ENCODE measurements at regions not wholly inside any gene's neighbourhood (a gene's known extent, or its start where the extent isn't known, plus 50 kb on each side); places are given as distances from the start of the nearest gene placed in this dataset.

DNA sequence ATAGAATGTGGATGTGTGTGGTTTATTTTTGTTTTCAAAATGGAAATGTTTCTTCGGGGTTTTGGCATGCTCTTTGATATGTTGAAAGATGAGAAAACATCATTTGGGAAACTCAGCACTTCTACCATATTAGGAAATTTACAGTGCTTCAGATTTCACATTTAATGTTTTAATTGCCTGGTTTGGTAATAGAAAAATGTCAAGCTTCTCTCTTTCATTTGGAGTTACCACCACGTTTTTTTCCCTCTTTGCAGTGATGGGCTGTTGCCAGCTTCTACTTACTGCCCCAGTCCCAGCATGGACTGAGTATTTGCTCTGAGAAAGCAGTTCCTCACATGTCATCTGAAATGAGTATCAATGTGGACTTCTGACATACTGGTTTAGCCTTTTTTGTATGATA, 267.7 kb downstream of the PRL start:
- CTCF ChIA-PET = no interaction called here
- Mint-ChIP-seq H3K27ac (no peak overlapping the region), H3K36me3 (no peaks in the 10 kb centered on the region), H3K9me3 (no peaks in the 10 kb centered on the region), H3K27me3 (no peaks in the 10 kb centered on the region), H3K4me3 (no peak overlapping the region), H3K4me1 (peaks cover 18% of the 10 kb centered on the region)
- no peak for DNase-seq

DNA sequence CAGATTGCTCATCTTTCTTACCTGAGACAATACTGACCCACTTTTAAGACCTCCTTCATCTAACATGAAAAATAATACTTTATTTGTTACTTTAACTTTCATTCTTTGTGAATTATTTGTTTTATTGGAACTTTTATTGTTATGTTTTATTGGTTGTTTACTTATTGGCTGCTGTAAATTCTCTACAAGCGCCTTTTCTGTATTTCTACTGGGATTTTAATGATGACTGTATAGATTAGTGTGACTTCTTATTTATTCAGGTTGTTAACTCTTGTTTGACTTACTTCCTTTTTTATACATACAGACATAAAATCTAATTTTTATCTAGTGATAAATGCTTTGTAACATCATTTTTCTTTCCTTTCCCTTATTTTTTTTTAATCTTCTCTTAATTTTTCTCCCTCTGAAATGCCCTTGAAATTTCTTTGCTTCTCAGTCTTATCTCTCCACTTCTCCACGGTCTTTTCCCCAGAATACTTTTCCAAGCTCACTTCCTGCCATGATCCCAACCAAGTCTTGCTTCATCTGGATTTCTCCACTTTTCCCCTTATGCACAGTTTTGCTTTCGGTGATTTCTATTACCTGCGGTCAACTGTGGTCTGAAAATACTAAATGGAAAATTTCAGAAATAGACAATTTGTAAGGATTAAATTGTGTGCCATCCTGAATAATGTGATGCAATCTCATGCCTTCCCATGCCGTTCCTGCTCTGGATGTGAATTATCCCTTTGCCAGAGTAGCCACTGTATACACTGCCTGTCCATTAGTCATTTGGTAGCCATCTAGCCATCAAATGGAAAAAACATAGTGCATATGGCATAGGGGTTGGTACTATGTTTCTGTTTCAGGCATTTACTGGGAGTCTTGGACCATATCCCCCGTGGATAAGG, 265.9 kb downstream of the PRL start:
- no peak overlapping the region for H3K27ac Mint-ChIP-seq
- no peaks in the 10 kb centered on the region for H3K27me3 Mint-ChIP-seq
- no peak for DNase-seq
- no peaks in the 10 kb centered on the region for H3K36me3 Mint-ChIP-seq
- CTCF ChIA-PET = no interaction called here
- H3K4me1 Mint-ChIP-seq = peaks cover 9% of the 10 kb centered on the region
- H3K9me3 Mint-ChIP-seq = no peaks in the 10 kb centered on the region
- H3K4me3 Mint-ChIP-seq = no peak overlapping the region

DNA sequence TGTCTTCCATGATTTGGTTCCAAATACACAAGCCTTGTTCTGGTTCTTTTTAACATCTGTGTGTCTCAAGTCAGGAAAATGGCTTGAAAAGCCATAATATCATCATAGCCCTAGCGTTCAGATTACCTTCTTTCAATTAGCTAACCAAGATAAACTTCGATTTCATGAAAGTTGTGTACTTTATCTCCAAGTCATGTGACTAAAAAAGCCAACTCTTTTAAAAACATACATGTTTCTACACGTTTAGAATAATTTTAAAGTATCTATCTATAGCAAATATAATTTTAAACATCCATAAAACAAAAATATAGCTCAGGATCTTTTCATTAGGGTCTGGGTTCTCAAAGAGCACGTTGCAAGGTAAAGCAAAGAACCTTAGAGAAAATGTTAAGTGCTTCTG, 261.1 kb downstream of the PRL start:
- Mint-ChIP-seq H3K27me3 (no peaks in the 10 kb centered on the region), H3K36me3 (no peaks in the 10 kb centered on the region)
- no peak for DNase-seq

DNA sequence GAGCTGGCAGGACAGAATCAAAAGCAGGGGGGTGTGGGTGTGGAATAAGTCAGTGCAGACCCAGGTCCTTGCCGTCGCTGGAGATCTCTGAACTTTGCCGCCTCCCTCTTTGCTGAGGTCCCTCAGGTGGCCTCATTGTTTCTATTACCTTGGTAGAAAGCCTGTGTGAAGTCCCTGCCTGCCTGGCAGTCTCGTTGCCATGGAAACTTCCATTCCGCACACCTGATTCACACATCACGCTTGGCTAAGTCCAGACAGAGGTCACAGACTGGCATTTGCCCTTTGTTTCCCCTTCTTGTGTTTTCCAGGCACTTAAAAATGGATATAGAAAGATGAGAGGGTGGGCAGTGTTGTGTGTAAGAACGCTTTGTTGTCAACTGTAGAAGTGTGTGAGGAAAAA, 260.6 kb downstream of the PRL start:
- H3K27ac Mint-ChIP-seq = no peak overlapping the region
- CTCF ChIA-PET = no interaction called here

More for the DNA sequence above, 261.1 kb downstream of the PRL start:
- Mint-ChIP-seq H3K4me1 (no peaks in the 10 kb centered on the region), H3K4me3 (no peak overlapping the region), H3K9me3 (peaks cover 1% of the 10 kb centered on the region), H3K27ac (no peak overlapping the region)
- CTCF ChIA-PET = no interaction called here

DNA sequence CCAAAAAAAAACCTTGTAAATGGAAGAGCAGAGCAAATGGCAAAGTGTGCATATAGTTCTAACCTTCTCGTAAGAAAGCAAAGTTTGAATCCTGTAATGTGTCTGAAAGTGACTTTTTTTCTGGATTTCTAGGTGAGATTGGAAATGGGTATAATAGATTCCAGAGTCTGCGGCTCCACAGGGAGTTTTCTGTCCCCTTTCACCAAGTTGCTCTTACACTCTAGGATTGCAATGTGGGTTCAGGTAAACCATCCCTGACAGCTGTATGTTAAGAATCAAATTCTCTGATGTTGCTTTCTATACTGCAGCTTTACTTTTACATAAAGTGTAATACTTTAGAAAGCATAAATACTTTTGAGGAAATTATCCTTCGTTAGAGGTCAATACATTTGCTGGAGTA, 260.1 kb downstream of the PRL start:
- Mint-ChIP-seq H3K27ac (no peak overlapping the region), H3K36me3 (no peaks in the 10 kb centered on the region), H3K9me3 (peaks cover 1% of the 10 kb centered on the region), H3K27me3 (no peaks in the 10 kb centered on the region), H3K4me3 (no peak overlapping the region), H3K4me1 (no peaks in the 10 kb centered on the region)
- no peak for DNase-seq
- CTCF ChIA-PET = no interaction called here

More for the DNA sequence above, 260.6 kb downstream of the PRL start:
- H3K9me3 Mint-ChIP-seq = peaks cover 1% of the 10 kb centered on the region
- H3K36me3 Mint-ChIP-seq = no peaks in the 10 kb centered on the region
- no peaks in the 10 kb centered on the region for H3K4me1 Mint-ChIP-seq
- H3K27me3 Mint-ChIP-seq = no peaks in the 10 kb centered on the region
- H3K4me3 Mint-ChIP-seq = no peak overlapping the region
- no peak for DNase-seq

DNA sequence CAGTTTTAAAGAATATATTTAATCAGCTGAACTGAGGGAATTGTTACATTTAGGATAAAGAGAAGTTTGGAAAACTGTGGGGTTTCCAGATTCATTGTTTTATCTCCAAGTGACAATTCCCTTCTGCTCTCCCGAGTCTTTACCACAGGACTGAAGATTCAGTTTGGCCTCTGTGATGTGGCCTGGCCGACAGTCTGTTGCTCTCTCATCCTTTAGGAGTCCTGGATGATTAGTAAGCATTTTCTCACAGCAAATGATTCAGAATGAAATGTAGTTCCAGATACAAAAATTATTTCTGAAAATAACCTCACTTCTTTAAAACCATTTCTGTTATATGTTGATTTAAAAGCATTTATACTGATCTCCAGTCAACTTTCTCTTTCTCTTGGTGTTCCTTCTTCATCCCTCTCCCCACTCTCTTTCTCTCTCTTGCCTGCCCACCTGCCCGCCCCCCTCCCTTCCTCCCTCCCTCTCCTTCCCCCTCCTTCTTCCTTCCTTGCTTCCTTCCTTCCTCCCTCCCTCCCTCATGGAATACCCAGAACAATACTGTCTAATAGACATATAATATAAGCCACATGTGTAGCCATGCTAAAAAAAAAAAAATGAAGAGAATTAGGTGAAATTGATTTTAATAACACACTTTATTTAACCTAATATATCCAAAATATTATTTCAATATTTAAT, 254.9 kb downstream of the PRL start:
- peaks cover 3% of the 10 kb centered on the region for H3K9me3 Mint-ChIP-seq
- no peak overlapping the region for H3K4me3 Mint-ChIP-seq
- H3K27ac Mint-ChIP-seq = no peak overlapping the region
- peaks cover 6% of the 10 kb centered on the region for H3K4me1 Mint-ChIP-seq
- CTCF ChIA-PET = interaction anchor here (0.6 kb wide), 1 partner anchor 438 kb away, joined by 5 read pairs; no protein-coding TSS in a partner anchor
- DNase-seq = no peak
- H3K27me3 Mint-ChIP-seq = no peaks in the 10 kb centered on the region
- H3K36me3 Mint-ChIP-seq = no peaks in the 10 kb centered on the region

DNA sequence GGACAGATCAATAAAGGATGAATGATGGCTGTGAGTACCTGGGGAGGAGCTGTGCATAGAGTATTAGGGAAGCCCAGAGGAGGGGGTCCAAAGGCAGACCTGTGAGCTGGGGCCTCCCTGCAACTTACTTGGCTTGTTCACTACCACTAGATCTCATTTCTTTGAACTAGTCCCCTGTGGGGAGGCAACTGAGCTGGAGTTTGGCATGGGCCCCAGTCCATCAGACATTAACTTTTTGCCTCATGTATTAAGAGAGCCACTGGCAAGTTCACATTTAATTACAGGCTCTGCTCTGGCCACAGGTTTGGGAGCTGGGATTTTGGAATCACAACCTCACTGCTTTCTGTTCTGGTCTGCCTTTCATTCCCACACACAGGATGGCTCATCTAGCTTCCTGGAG, 254.1 kb downstream of the PRL start:
- Mint-ChIP-seq H3K4me3 (no peak overlapping the region), H3K27me3 (no peaks in the 10 kb centered on the region), H3K36me3 (no peaks in the 10 kb centered on the region), H3K27ac (no peak overlapping the region), H3K4me1 (peaks cover 6% of the 10 kb centered on the region), H3K9me3 (peaks cover 3% of the 10 kb centered on the region)
- CTCF ChIA-PET = interaction anchor here (0.6 kb wide), 2 partner anchors 439 to 1480 kb away, joined by 3 to 5 read pairs; no protein-coding TSS in a partner anchor
- no peak for DNase-seq

DNA sequence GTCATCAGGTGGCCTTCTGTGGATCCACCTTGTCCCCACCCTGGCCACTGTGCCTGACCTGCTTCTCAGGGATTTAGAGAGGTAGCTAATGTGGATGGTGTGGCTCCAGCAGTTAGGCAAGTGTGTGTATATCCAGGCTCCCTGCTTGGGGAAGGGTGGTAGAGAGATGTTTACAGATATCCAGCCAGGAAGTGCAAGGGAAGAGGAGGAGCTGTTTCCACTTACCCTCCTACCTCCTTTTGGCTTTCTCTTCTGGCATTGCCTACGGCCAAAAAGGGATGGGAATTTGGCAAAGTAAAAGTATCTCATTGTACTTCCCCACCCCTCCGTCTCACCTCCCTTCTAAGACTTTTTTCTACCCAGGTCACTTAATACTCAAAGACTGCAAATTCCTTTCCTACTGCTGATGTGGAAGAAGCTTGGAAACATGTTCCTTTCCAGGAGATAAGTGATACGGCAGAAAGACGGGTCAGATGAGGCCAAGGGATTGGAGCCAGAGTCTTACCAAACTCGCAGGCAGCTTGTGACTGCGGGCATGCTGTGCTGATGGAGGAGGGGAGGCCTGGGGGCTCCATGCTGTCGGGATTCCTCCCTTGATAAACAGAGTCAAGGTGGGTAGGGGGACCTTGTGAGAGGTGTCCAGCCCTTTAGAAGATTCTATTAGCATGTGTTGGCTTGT, 253.4 kb downstream of the PRL start:
- H3K36me3 Mint-ChIP-seq = no peaks in the 10 kb centered on the region

DNA sequence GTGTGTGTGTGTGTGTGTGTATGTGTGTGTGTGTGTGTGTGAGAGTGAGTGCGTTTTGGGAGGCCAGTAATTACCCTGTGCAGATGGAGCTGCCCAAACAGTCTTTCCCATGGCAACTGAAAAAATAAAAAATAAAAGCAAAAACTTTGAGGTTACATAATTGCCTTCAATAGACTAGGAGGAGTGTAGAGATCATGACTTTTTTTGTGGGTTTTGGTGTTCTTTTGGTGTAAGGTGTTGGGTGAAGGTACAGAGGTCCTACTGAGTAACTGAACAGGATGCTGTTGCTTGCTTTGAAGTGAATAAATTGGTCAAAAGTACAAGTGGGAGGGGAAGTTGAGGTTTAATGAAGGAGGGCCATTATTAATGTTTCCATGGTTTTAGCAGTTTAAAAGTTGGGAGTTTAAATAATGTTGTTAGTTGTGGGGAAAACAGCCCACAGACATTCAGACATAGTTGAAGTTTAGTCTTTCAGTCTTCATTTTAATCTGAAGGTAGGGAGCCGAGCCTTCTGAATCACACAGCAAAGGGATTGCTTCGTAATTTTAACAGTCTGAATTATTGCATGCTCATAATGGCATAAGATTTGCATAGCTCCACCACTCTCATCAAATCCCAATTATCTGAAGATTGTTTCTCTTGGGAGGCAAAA, 251.4 kb downstream of the PRL start:
- H3K27me3 Mint-ChIP-seq = no peaks in the 10 kb centered on the region
- peaks cover 6% of the 10 kb centered on the region for H3K4me1 Mint-ChIP-seq
- H3K4me3 Mint-ChIP-seq = no peak overlapping the region
- no peak for DNase-seq
- H3K27ac Mint-ChIP-seq = no peak overlapping the region
- no peaks in the 10 kb centered on the region for H3K36me3 Mint-ChIP-seq
- CTCF ChIA-PET = no interaction called here
- H3K9me3 Mint-ChIP-seq = peaks cover 3% of the 10 kb centered on the region

More for the DNA sequence above, 253.4 kb downstream of the PRL start:
- Mint-ChIP-seq H3K4me3 (no peak overlapping the region), H3K27ac (no peak overlapping the region), H3K9me3 (peaks cover 3% of the 10 kb centered on the region), H3K27me3 (no peaks in the 10 kb centered on the region), H3K4me1 (peaks cover 6% of the 10 kb centered on the region)
- DNase-seq = no peak
- CTCF ChIA-PET = interaction anchor here (0.6 kb wide), 1 partner anchor 1481 kb away, joined by 3 read pairs; no protein-coding TSS in a partner anchor

DNA sequence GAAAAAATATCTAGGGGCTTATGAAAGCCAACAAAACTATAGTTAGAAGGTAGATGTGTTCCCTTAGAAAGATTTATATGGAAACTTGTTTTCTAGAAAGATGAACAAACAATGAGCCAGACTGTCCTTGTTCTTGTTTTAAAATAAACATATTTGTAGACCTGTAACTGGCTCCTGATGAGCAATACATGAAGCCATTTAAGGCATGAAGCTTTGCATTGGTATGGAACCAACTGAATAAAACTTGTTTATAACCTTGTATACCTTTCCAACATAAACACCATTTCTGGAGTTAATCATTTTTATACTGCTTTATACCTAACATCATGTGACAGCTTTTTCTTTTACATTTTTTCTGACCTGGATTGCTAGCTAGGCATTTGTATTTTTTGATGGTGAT, 247.8 kb downstream of the PRL start:
- H3K27ac Mint-ChIP-seq = no peak overlapping the region
- H3K36me3 Mint-ChIP-seq = no peaks in the 10 kb centered on the region
- H3K4me1 Mint-ChIP-seq = peaks cover 6% of the 10 kb centered on the region
- CTCF ChIA-PET = no interaction called here
- peaks cover 1% of the 10 kb centered on the region for H3K9me3 Mint-ChIP-seq
- no peak for DNase-seq
- no peak overlapping the region for H3K4me3 Mint-ChIP-seq
- H3K27me3 Mint-ChIP-seq = no peaks in the 10 kb centered on the region

DNA sequence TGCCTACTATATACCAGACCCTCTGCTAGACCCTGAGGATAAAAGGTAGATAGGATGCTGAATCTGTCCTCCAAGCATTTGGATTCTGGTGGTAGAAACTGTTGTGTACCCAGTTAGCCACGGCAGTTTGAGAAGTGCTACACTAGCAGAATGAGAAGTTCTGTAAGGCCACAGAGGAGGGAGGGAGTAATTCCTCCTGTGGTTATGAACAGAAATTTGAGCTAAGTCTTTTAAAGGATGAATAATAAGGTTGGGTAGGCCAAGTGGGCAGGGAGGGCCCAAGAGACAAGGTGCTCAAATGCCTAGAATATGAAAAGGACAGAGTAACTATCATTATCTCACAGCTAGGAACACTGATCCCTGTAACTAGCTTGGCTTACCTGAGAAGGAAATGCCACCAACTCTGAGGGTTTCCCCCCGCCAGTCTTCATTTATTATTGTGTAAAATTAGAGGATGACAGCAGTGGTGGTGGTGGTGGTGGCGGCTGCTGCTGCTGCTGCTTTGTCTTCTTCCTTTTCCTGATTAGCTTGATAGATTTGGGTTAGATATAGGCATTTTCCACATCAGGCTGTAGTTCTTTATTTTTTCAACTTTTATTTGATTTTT, 243.3 kb downstream of the PRL start:
- Mint-ChIP-seq H3K36me3 (no peaks in the 10 kb centered on the region), H3K27me3 (no peaks in the 10 kb centered on the region), H3K4me3 (no peak overlapping the region), H3K27ac (no peak overlapping the region), H3K9me3 (peaks cover 1% of the 10 kb centered on the region), H3K4me1 (no peaks in the 10 kb centered on the region)
- DNase-seq = no peak
- CTCF ChIA-PET = no interaction called here

DNA sequence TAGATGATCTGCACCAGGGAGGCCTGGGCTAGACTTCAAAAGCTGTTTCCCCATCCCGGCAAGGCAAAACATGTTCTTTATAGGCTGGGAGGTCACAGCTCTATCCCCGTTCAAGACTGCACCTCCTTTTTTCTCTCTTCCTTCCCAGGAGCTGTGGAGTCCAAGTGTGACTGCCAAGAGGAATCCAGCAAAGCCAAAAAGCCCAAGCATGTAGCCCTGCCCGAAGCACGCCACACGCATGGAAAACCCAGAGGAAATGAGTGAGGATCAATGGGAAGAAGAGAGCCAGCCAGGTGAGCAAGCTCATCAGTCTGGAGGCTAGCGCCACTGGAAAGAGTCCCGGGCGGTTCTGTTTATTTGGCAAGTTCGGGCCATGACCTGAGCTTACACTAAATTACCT, 240.4 kb downstream of the PRL start:
- Mint-ChIP-seq H3K4me3 (no peak overlapping the region), H3K27ac (no peak overlapping the region), H3K9me3 (peaks cover 1% of the 10 kb centered on the region), H3K4me1 (peaks cover 5% of the 10 kb centered on the region), H3K27me3 (no peaks in the 10 kb centered on the region), H3K36me3 (no peaks in the 10 kb centered on the region)
- no peak for DNase-seq
- CTCF ChIA-PET = no interaction called here

DNA sequence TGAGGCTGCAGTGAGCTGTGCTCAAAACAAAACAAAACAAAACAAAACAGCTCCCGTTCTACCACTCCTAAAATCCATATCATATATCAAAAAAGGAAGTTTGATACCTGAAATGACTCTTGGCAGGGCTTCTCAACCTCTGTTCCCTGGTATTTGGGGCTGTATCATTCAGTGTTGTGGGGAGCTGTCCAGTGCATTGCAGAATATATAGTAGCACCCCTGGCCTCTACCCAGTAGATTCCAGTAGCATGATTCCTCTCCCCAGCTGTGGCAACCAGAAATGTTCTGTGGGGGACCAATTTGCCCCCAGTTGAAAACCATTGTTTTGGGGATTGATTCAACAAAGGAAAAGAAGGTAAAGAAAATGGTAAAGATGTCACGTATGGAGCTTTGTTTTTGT, 238.9 kb downstream of the PRL start:
- no peaks in the 10 kb centered on the region for H3K27me3 Mint-ChIP-seq

DNA sequence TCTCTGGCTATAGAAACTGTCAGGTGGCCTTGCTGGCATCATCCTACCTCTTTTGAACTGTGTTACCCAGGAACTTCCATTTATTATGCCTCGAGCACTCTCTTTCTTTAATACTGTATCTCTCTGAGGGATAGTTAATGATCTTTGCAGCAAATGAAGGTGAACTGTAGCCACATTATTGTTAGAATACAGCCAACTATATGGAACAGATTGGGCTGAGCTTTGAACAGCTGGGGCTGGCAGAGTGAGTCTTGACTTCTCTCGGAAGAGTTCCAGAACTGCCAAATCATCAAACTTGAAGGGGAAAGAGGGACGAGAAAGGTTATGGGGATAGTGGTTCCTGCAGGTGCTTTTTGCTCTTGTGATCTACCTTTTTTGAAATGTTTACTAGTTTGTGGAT, 237.7 kb downstream of the PRL start:
- Mint-ChIP-seq H3K36me3 (no peaks in the 10 kb centered on the region), H3K27me3 (no peaks in the 10 kb centered on the region), H3K27ac (no peak overlapping the region), H3K4me3 (no peak overlapping the region), H3K4me1 (peaks cover 24% of the 10 kb centered on the region), H3K9me3 (peaks cover 1% of the 10 kb centered on the region)
- CTCF ChIA-PET = no interaction called here
- DNase-seq = no peak

More for the DNA sequence above, 238.9 kb downstream of the PRL start:
- H3K4me1 Mint-ChIP-seq = peaks cover 18% of the 10 kb centered on the region
- no peaks in the 10 kb centered on the region for H3K36me3 Mint-ChIP-seq
- CTCF ChIA-PET = no interaction called here
- DNase-seq = no peak
- no peak overlapping the region for H3K27ac Mint-ChIP-seq
- H3K9me3 Mint-ChIP-seq = peaks cover 1% of the 10 kb centered on the region
- no peak overlapping the region for H3K4me3 Mint-ChIP-seq

Measured in activated naive CD4-positive, alpha-beta T cell treated with anti-CD3 and anti-CD28 coated beads, Interleukin-2, amount 10 ng/mL, durations not matched to agents 7 days and 5 days (primary cell).